ENCODE measurements at regions not wholly inside any gene's neighbourhood (a gene's known extent, or its start where the extent isn't known, plus 50 kb on each side); places are given as distances from the start of the nearest gene placed in this dataset.

DNA sequence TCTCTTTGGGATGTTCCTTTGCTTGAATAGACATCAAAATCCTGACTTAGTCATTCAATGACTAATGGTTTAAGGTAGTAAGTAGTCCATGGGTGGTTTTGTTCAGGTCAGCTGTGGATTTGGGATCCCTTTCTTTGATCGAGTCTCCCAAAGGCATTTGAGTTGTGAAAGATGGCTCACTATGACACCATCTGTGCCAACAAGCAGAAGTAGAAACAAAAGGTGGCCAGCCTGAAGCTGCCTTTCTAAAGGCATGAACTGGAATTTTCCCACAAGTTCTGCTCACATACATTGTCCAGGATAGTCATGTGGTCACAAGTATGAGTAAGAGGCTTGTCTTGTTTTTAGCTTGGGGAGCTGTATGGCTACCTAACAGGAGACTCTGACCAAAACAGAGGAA is 129.9 kb downstream of the CCNG2 start:
- TF ChIP-seq, protein P1, sequence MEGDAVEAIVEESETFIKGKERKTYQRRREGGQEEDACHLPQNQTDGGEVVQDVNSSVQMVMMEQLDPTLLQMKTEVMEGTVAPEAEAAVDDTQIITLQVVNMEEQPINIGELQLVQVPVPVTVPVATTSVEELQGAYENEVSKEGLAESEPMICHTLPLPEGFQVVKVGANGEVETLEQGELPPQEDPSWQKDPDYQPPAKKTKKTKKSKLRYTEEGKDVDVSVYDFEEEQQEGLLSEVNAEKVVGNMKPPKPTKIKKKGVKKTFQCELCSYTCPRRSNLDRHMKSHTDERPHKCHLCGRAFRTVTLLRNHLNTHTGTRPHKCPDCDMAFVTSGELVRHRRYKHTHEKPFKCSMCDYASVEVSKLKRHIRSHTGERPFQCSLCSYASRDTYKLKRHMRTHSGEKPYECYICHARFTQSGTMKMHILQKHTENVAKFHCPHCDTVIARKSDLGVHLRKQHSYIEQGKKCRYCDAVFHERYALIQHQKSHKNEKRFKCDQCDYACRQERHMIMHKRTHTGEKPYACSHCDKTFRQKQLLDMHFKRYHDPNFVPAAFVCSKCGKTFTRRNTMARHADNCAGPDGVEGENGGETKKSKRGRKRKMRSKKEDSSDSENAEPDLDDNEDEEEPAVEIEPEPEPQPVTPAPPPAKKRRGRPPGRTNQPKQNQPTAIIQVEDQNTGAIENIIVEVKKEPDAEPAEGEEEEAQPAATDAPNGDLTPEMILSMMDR (IDR thresholded peaks at IDR 0.05) = no peak
- TF ChIP-seq POLR2A (IDR thresholded peaks at IDR 0.05) = no peak
